Effector memory CD4-positive, alpha-beta T cell (primary cell): ENCODE measurements at regions not wholly inside any gene's neighbourhood (a gene's known extent, or its start where the extent isn't known, plus 50 kb on each side); places are given as distances from the start of the nearest gene placed in this dataset.

ENCODE experiments used
- DNase-seq, 3 donors: peaks; one replicate each; pipeline ENCODE4 v3.0.0-alpha.2; 2020
- H3K27ac ChIP-seq: 2 replicates; pipeline ENCODE4 v1.7.0; 2013; ENCODE audit warnings: mild to moderate bottlenecking, low read length, moderate library complexity; ENCODE audit not compliant: insufficient read depth, poor library complexity, severe bottlenecking
- H3K27me3 ChIP-seq: replicated peaks from 2 replicates; pipeline ENCODE4 v1.7.0; 2013; ENCODE audit warnings: mild to moderate bottlenecking, low read length; ENCODE audit not compliant: insufficient read depth, control insufficient read depth, poor library complexity, severe bottlenecking
- H3K36me3 ChIP-seq: 2 replicates; pipeline ENCODE4 v1.7.0; 2013; ENCODE audit warnings: mild to moderate bottlenecking, low read length, moderate library complexity; ENCODE audit not compliant: control insufficient read depth, insufficient read depth
- H3K4me1 ChIP-seq: 2 replicates; pipeline ENCODE4 v1.7.0; 2013; ENCODE audit warnings: low read length, mild to moderate bottlenecking; ENCODE audit not compliant: control insufficient read depth, insufficient read depth, poor library complexity, severe bottlenecking
- H3K4me3 ChIP-seq: 2 replicates; pipeline ENCODE4 v1.7.0; 2013; ENCODE audit warnings: low read length, low read depth, mild to moderate bottlenecking; ENCODE audit not compliant: insufficient read depth, poor library complexity, severe bottlenecking
- H3K9me3 ChIP-seq: 2 replicates; pipeline ENCODE4 v1.7.0; 2013; ENCODE audit warnings: mild to moderate bottlenecking, low read length, moderate library complexity; ENCODE audit not compliant: control insufficient read depth

GRCh38 chr12:124454352-124454725, 113.1 kb downstream of the NCOR2 start:
- no peak for DNase-seq
- Histone ChIP-seq H3K36me3 (no peaks in the 10 kb centered on the region), H3K4me3 (no peak overlapping the region), H3K4me1 (peaks cover 52% of the 10 kb centered on the region), H3K27ac (peak overlapping the region; percentile 66), H3K27me3 (no peaks in the 10 kb centered on the region), H3K9me3 (no peaks in the 10 kb centered on the region)

GRCh38 chr12:124453419-124454351, 113.7 kb downstream of the NCOR2 start:
- H3K4me1 ChIP-seq, result peaks cover 52% of the 10 kb centered on the region
- H3K9me3 ChIP-seq, result no peaks in the 10 kb centered on the region
- H3K27ac ChIP-seq, result peak overlapping the region; percentile 66
- H3K36me3 ChIP-seq, result no peaks in the 10 kb centered on the region
- peak; percentile 71 to 87 (median 86) for DNase-seq
- H3K27me3 ChIP-seq, result no peaks in the 10 kb centered on the region
- peak overlapping the region; percentile 35 for H3K4me3 ChIP-seq

DNA sequence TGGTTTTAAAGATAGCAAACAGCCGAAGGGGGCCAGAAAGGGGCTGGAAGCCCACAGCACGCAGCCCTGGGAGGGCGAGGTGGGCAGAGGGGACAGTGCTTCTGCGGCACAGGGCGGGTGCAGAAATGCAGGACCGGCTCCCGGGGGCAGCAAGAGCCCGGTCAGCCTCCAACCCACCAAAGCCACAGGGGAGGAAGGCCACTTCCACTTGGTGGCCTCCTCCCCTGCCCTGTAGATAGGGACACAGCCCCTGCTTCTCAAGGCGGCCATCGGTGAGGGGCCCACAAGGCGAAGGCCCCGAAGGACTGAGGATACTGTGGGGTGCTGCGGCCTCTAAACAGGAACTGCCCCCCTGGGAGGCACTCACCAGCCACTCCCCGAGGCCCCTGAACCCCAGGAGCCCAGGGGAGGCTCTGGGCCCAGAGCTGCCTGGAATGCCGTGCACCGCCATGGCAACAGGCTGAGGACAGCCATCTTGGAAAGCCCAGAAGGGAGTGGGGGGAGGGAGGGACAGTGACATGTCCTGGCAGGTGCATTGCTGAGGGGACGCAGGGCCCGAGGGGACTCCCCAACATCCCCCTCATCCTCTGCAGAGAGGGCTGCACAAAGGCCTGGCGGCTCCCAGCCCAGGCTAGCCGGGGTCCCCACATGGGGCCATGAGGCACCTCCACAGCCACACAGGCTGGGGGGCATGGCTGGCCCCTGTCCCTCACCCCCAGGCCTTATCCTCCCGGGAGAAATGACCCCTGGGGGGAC, 114.7 kb downstream of the NCOR2 start:
- no peaks in the 10 kb centered on the region for H3K9me3 ChIP-seq
- H3K27me3 ChIP-seq, result no peaks in the 10 kb centered on the region
- peaks cover 43% of the 10 kb centered on the region for H3K4me1 ChIP-seq
- H3K4me3 ChIP-seq, result peak overlapping the region; percentile 35
- peak overlapping the region; percentile 66 for H3K27ac ChIP-seq
- no peak for DNase-seq
- H3K36me3 ChIP-seq, result no peaks in the 10 kb centered on the region

GRCh38 chr12:124451637-124452243, 115.7 kb downstream of the NCOR2 start:
- no peak overlapping the region for H3K4me3 ChIP-seq
- no peak overlapping the region for H3K27ac ChIP-seq
- no peak for DNase-seq
- H3K4me1 ChIP-seq, result peaks cover 40% of the 10 kb centered on the region
- H3K9me3 ChIP-seq, result no peaks in the 10 kb centered on the region
- no peaks in the 10 kb centered on the region for H3K36me3 ChIP-seq
- H3K27me3 ChIP-seq, result no peaks in the 10 kb centered on the region

DNA sequence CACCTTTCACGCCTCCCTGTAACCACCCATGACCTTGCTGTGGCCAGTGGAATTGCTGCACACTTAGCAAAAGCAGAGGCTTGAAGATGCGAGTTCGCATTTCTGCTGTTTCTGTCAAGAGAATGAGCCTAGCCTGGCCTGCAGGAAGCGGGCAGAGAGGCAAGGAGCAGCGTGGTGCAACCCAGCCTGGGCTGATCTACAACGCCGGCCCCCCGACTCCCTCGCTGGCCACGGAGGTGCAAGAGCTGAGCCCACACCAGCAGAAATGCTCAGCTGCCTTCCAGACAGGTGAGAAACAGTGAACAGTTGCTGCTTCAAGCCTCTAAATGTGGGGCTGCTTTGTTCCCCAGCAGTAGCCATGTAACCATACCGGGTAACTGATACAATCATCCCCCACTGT, 116.4 kb downstream of the NCOR2 start:
- Histone ChIP-seq H3K4me1 (peaks cover 33% of the 10 kb centered on the region), H3K36me3 (no peaks in the 10 kb centered on the region), H3K27ac (no peak overlapping the region), H3K4me3 (no peak overlapping the region), H3K9me3 (no peaks in the 10 kb centered on the region), H3K27me3 (no peaks in the 10 kb centered on the region)
- DNase-seq, result no peak

DNA sequence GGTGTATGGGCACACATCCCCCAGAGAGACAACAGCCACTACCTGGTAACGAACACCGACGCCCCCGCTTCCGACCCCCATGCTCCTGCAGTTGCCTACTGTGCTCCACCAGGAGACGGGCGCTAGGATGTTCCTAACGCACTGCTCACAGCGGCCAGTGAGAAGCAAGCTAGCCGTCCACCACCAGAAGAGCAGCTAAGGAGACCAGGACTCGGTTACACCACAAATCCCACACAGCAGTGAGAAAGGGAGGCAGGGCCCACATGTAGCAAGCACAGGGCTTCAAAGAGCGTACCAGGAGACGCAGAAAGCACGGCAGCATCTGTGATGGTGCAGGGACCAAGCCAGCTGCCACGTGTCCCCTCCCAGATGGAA, 117.0 kb downstream of the NCOR2 start:
- Histone ChIP-seq H3K36me3 (peaks cover 4% of the 10 kb centered on the region), H3K27me3 (no peaks in the 10 kb centered on the region), H3K27ac (no peak overlapping the region), H3K4me1 (peaks cover 28% of the 10 kb centered on the region), H3K4me3 (no peak overlapping the region), H3K9me3 (no peaks in the 10 kb centered on the region)
- no peak for DNase-seq

DNA sequence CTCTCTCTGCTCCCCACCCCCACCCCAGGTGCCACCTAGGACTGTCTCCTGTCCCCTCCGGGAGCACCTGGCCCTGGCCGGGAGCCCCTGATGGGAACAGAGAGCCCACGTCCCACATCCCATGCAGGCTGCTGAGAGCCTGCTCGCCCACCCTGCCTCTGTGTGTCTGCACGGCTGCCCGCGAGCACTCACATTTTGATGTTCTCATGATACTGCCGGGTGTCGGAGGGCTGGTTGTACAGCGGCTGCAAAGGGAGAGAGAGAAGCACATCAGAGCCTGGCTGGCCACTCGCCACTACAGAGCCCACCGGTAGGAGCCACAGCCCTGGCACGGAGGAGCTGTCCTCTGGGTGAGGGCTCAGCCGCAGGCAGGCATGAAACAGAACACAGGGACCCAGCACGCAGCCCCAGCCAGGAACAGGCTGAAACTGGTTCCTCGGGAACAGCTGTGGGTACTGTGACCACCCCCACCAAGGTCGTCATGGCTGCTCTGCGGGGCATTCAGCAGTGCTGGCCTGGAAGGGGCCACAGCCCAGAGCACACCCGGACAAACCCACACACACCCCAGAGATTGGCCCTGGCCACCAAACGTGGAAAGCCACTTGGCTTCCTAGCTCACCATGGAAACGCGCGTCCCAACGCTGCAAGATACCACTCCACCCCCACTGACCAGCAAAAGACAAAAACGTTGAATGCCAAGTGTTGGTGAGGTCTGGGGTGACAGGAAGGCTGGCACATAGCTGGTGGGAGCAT, 117.6 kb downstream of the NCOR2 start:
- Histone ChIP-seq H3K4me1 (peaks cover 28% of the 10 kb centered on the region), H3K36me3 (peaks cover 7% of the 10 kb centered on the region)

GRCh38 chr12:124448955-124449622, 118.3 kb downstream of the NCOR2 start:
- no peaks in the 10 kb centered on the region for H3K9me3 ChIP-seq
- no peak for DNase-seq
- H3K36me3 ChIP-seq, result peaks cover 10% of the 10 kb centered on the region
- H3K27me3 ChIP-seq, result no peaks in the 10 kb centered on the region
- H3K4me3 ChIP-seq, result no peak overlapping the region
- H3K4me1 ChIP-seq, result peaks cover 23% of the 10 kb centered on the region
- no peak overlapping the region for H3K27ac ChIP-seq

More for the DNA sequence above, 117.6 kb downstream of the NCOR2 start:
- H3K27me3 ChIP-seq, result no peaks in the 10 kb centered on the region
- H3K9me3 ChIP-seq, result no peaks in the 10 kb centered on the region
- H3K4me3 ChIP-seq, result no peak overlapping the region
- no peak for DNase-seq
- H3K27ac ChIP-seq, result no peak overlapping the region

GRCh38 chr12:124448241-124448954, 119.0 kb downstream of the NCOR2 start:
- peaks cover 17% of the 10 kb centered on the region for H3K4me1 ChIP-seq
- H3K36me3 ChIP-seq, result peaks cover 14% of the 10 kb centered on the region
- no peaks in the 10 kb centered on the region for H3K9me3 ChIP-seq
- no peak for DNase-seq
- H3K4me3 ChIP-seq, result no peak overlapping the region
- H3K27me3 ChIP-seq, result no peaks in the 10 kb centered on the region
- no peak overlapping the region for H3K27ac ChIP-seq
